A549 (cell line): ENCODE measurements at regions not wholly inside any gene's neighbourhood (a gene's known extent, or its start where the extent isn't known, plus 50 kb on each side); places are given as distances from the start of the nearest gene placed in this dataset.

Experiments used
- ATAC-seq, 2 experiments: fragments of 200-7000 bp in 1 of 2; fragments of >200 bp in 1 of 2; cut with Nextera tagmentation in 1 of 2; cut with Tn5 transposase in 1 of 2; 3 replicates each; pipeline versions ENCODE4 v1.8.0 to v1.9.1; 2018 to 2020; ENCODE audit warnings: mild to moderate bottlenecking in 1 of 2, moderate library complexity in 1 of 2
- CTCF ChIA-PET: fragments of 300-600 bp; sonication (Branson Sonifier 250); formaldehyde crosslinking; extraction: SDS; loops from one replicate; lab custom pipeline; 2021; ENCODE audit warnings: antibody characterized with exemption, inconsistent platforms; lab: Yijun Ruan, JAX
- POLR2A ChIA-PET: fragments of 350-600 bp; formaldehyde crosslinking; extraction: SDS; loops from one replicate; lab custom pipeline; 2021; ENCODE audit warnings: antibody characterized with exemption, inconsistent platforms; lab: Yijun Ruan, JAX
- DNase-seq, 2 experiments: peaks; one replicate each; pipeline versions ENCODE4 v3.0.0 to v3.0.0-alpha.2; 2011 to 2016; ENCODE audit warnings: low read depth in 1 of 2, low spot score in 1 of 2
- FAIRE-seq: peaks from 2 replicates; lab custom pipeline; 2011; peaks lifted over from hg19 to GRCh38; lab: Jason Lieb, UNC
- H3K27ac ChIP-seq, 2 experiments: fragments of >200 bp; sonication (Bioruptor Twin); formaldehyde crosslinking; 3 replicates each; pipeline ENCODE4 v1.5.1; 2016 to 2017
- H3K4me1 ChIP-seq: fragments of >200 bp; sonication (Bioruptor Twin); formaldehyde crosslinking; 3 replicates; pipeline ENCODE4 v1.6.1; 2016
- H3K4me2 ChIP-seq: fragments of >200 bp; sonication (Bioruptor Twin); formaldehyde crosslinking; 3 replicates; pipeline ENCODE4 v1.6.1; 2016
- H3K4me3 ChIP-seq: fragments of >200 bp; sonication (Bioruptor Twin); formaldehyde crosslinking; 3 replicates; pipeline ENCODE4 v1.5.1; 2016
- H3K9me3 ChIP-seq: fragments of >200 bp; sonication (Bioruptor Twin); formaldehyde crosslinking; 3 replicates; pipeline ENCODE4 v1.6.1; 2016
- ATOH8 ChIP-seq: fragments of 250-450 bp; sonication (Bioruptor Pico); IDR thresholded peaks from 2 replicates; pipeline ENCODE4 v1.5.0; 2020; ENCODE audit warnings: low read depth, mild to moderate bottlenecking, moderate library complexity
- BHLHE40 ChIP-seq: IDR thresholded peaks from 2 replicates; pipeline ENCODE4 v1.6.1; 2012; ENCODE audit warnings: low read depth, low read length, inconsistent platforms
- CTCF ChIP-seq: fragments of >200 bp; sonication (Bioruptor Twin); formaldehyde crosslinking; IDR thresholded peaks from 3 replicates; pipeline ENCODE4 v1.5.1; 2016
- EHMT2 ChIP-seq: fragments of 200-600 bp; sonication (generic); IDR thresholded peaks from 2 replicates; pipeline ENCODE4 v1.6.1; 2016; ENCODE audit warnings: antibody characterized with exemption, low read depth, mild to moderate bottlenecking, moderate library complexity
- ESRRA ChIP-seq: fragments of 150-350 bp; IDR thresholded peaks from 2 replicates; pipeline ENCODE4 v1.6.1; 2014; ENCODE audit warnings: mild to moderate bottlenecking, low read length, borderline replicate concordance
- FOSL2 ChIP-seq, 2 experiments: fragments of 450-650 bp in 1 of 2; fragments of >200 bp in 1 of 2; sonication (Bioruptor Twin) in 1 of 2; formaldehyde crosslinking; IDR thresholded peaks; 2 replicates each; pipeline versions ENCODE4 v1.5.0 to v1.6.1; 2016 to 2020; ENCODE audit warnings: mild to moderate bottlenecking in 1 of 2, moderate library complexity in 1 of 2
- GATA3 ChIP-seq: IDR thresholded peaks from 2 replicates; pipeline ENCODE4 v1.6.1; 2012; ENCODE audit warnings: borderline replicate concordance
- HDAC2 ChIP-seq: fragments of 200-600 bp; sonication (generic); IDR thresholded peaks from 2 replicates; pipeline ENCODE4 v1.6.1; 2016
- HES2 ChIP-seq: fragments of >200 bp; sonication (Bioruptor Twin); formaldehyde crosslinking; IDR thresholded peaks from 2 replicates; pipeline ENCODE4 v1.6.1; 2016
- HMGXB4 ChIP-seq: fragments of 250-450 bp; sonication (Bioruptor Pico); IDR thresholded peaks from 2 replicates; pipeline ENCODE4 v1.5.0; 2021; ENCODE audit warnings: mild to moderate bottlenecking, moderate library complexity, borderline replicate concordance
- HOXB5 ChIP-seq: fragments of 250-450 bp; sonication (Bioruptor Pico); IDR thresholded peaks from 2 replicates; pipeline ENCODE4 v1.5.0; 2020; ENCODE audit warnings: mild to moderate bottlenecking, moderate library complexity
- KDM1A ChIP-seq: fragments of 200-600 bp; sonication (generic); IDR thresholded peaks from 2 replicates; pipeline ENCODE4 v1.6.1; 2016; ENCODE audit warnings: low read depth, mild to moderate bottlenecking
- MAZ ChIP-seq: fragments of 150-350 bp; IDR thresholded peaks from 2 replicates; pipeline ENCODE4 v1.6.1; 2014; ENCODE audit warnings: antibody characterized with exemption, low read depth, low read length, borderline replicate concordance
- NFE2L2 ChIP-seq: fragments of 150-350 bp; conservative IDR thresholded peaks from 2 replicates; pipeline ENCODE4 v1.6.1; 2014; ENCODE audit warnings: low read length
- PHF8 ChIP-seq: fragments of 200-600 bp; sonication (generic); IDR thresholded peaks from 2 replicates; pipeline ENCODE4 v1.6.1; 2016; ENCODE audit warnings: low read depth, mild to moderate bottlenecking, antibody characterized with exemption, moderate library complexity, borderline replicate concordance
- POLR2AphosphoS2 ChIP-seq: conservative IDR thresholded peaks from 2 replicates; pipeline ENCODE4 v1.6.1; 2012; ENCODE audit warnings: low read length, improper control_type of control experiment, inconsistent platforms
- RAD21 ChIP-seq, 2 experiments: fragments of >200 bp in 1 of 2; sonication (Bioruptor Twin) in 1 of 2; formaldehyde crosslinking in 1 of 2; IDR thresholded peaks in 1 of 2; conservative IDR thresholded peaks in 1 of 2; 2 replicates in 1 of 2; 3 replicates in 1 of 2; pipeline ENCODE4 v1.6.1; 2012 to 2018; ENCODE audit warnings: inconsistent platforms in 1 of 2
- RCOR1 ChIP-seq: fragments of 150-350 bp; IDR thresholded peaks from 2 replicates; pipeline ENCODE4 v1.6.1; 2014; ENCODE audit warnings: antibody characterized with exemption, low read length, low read depth
- REST ChIP-seq: fragments of 200-600 bp; sonication (generic); IDR thresholded peaks from 2 replicates; pipeline ENCODE4 v1.6.1; 2016; ENCODE audit warnings: antibody characterized with exemption, mild to moderate bottlenecking, moderate library complexity
- TFCP2L1 ChIP-seq: fragments of 250-450 bp; sonication (Bioruptor Pico); IDR thresholded peaks from 2 replicates; pipeline ENCODE4 v1.5.0; 2021; ENCODE audit warnings: mild to moderate bottlenecking
- USF2 ChIP-seq: fragments of 450-650 bp; IDR thresholded peaks from 2 replicates; pipeline ENCODE4 v1.6.1; 2014; ENCODE audit warnings: antibody characterized with exemption
- ZFP36 ChIP-seq: fragments of 450-650 bp; IDR thresholded peaks from 2 replicates; pipeline ENCODE4 v1.6.1; 2014; ENCODE audit warnings: borderline replicate concordance; ENCODE audit not compliant: partially characterized antibody
- ZSCAN20 ChIP-seq: fragments of 250-450 bp; sonication (Bioruptor Pico); IDR thresholded peaks from 2 replicates; pipeline ENCODE4 v1.8.0; 2022; ENCODE audit warnings: mild to moderate bottlenecking, moderate library complexity
- WGBS: methylation state at CpG from one replicate; pipeline ENCODE4 v1.1.6; 2017; ENCODE audit errors: missing lambda C conversion rate; 5-methylcytosine and 5-hydroxymethylcytosine counted together

GRCh38 chr2:150812664-150813367, 325.3 kb upstream of the RND3 start:
- Histone ChIP-seq H3K9me3 (no peaks in the 10 kb centered on the region), H3K4me2 (no peak overlapping the region), H3K4me3 (no peak overlapping the region), H3K27ac (no peak overlapping the region), H3K4me1 (no peaks in the 10 kb centered on the region)
- TF ChIP-seq REST (no peak), PHF8 (no peak), GATA3 (no peak), POLR2AphosphoS2 (no peak), ZSCAN20 (no peak), HMGXB4 (CRISPR knock-in tag) (no peak)
- DNase-seq = no peak
- WGBS = 32% methylated on average over 1 of the region's 1 CpG
- no peak for ATAC-seq
- FAIRE-seq = no peak
- ChIA-PET CTCF (no interaction called here), POLR2A (no interaction called here)

GRCh38 chr2:150812066-150812465, 324.6 kb upstream of the RND3 start:
- no peaks in the 10 kb centered on the region for H3K4me1 ChIP-seq
- no peak for ATAC-seq
- no peak overlapping the region for H3K27ac ChIP-seq
- TF ChIP-seq RAD21 (conservative IDR thresholded peaks at IDR 0.05 in 1 of 2, IDR thresholded peaks at IDR 0.05 in 1 of 2) = no peak
- TF ChIP-seq EHMT2 = no peak
- no peak for TF ChIP-seq MAZ
- TF ChIP-seq CTCF = no peak
- TF ChIP-seq BHLHE40 = no peak
- TF ChIP-seq ESRRA = no peak
- TF ChIP-seq ZFP36 = no peak
- TF ChIP-seq HOXB5 (CRISPR knock-in tag) = no peak
- no peak for TF ChIP-seq FOSL2 (IDR thresholded peaks at IDR 0.05)
- TF ChIP-seq FOSL2 (CRISPR knock-in tag; IDR thresholded peaks at IDR 0.05) = no peak
- no peak for TF ChIP-seq KDM1A
- TF ChIP-seq RCOR1 = no peak
- TF ChIP-seq NFE2L2 = no peak
- TF ChIP-seq ATOH8 (CRISPR knock-in tag) = no peak
- TF ChIP-seq USF2 = no peak
- no peak for TF ChIP-seq HDAC2
- no peak for TF ChIP-seq TFCP2L1 (CRISPR knock-in tag)
- TF ChIP-seq HES2 = no peak
- TF ChIP-seq, all 56 proteins: peak for 0
- FAIRE-seq (no peak), DNase-seq (no peak)
- ChIA-PET POLR2A (no interaction called here), CTCF (no interaction called here)
- Histone ChIP-seq H3K4me3 (no peak overlapping the region), H3K4me2 (no peak overlapping the region), H3K9me3 (no peaks in the 10 kb centered on the region)
- WGBS = 36% methylated on average over 3 of the region's 3 CpGs
